ENCODE measurements at regions not wholly inside any gene's neighbourhood (a gene's known extent, or its start where the extent isn't known, plus 50 kb on each side); places are given as distances from the start of the nearest gene placed in this dataset.

GRCh38 chr20:57794600-57795341 lies 85.0 kb upstream of the PMEPA1 start:
- DNase-seq, result no peak

GRCh38 chr20:57794036-57794435 lies 84.2 kb upstream of the PMEPA1 start:
- no peak for DNase-seq

- DNase-seq, result no peak
Observed at GRCh38 chr20:57793421-57793820, 83.6 kb upstream of the PMEPA1 start.

GRCh38 chr20:57792386-57793080 lies 82.7 kb upstream of the PMEPA1 start:
- DNase-seq, result no peak

GRCh38 chr20:57791966-57792365 lies 82.2 kb upstream of the PMEPA1 start:
- DNase-seq, result no peak

- DNase-seq, result no peak
Observed at GRCh38 chr20:57791178-57791962, 81.6 kb upstream of the PMEPA1 start.

- DNase-seq, result no peak
Observed at GRCh38 chr20:57790176-57790575, 80.4 kb upstream of the PMEPA1 start.

GRCh38 chr20:57788936-57789613 lies 79.3 kb upstream of the PMEPA1 start:
- no peak for DNase-seq

- DNase-seq, result no peak
Observed at GRCh38 chr20:57787990-57788781, 78.4 kb upstream of the PMEPA1 start.

GRCh38 chr20:57787151-57787989 lies 77.6 kb upstream of the PMEPA1 start:
- no peak for DNase-seq

- no peak for DNase-seq
Observed at GRCh38 chr20:57786304-57786932, 76.6 kb upstream of the PMEPA1 start.

GRCh38 chr20:57785720-57786119 lies 75.9 kb upstream of the PMEPA1 start:
- DNase-seq, result no peak

GRCh38 chr20:57785061-57785460 lies 75.2 kb upstream of the PMEPA1 start:
- no peak for DNase-seq

GRCh38 chr20:57783956-57784837 lies 74.4 kb upstream of the PMEPA1 start:
- DNase-seq, result no peak

- DNase-seq, result no peak
Observed at GRCh38 chr20:57783196-57783595, 73.4 kb upstream of the PMEPA1 start.

- no peak for DNase-seq
Observed at GRCh38 chr20:57782631-57783041, 72.8 kb upstream of the PMEPA1 start.

GRCh38 chr20:57781901-57782300 lies 72.1 kb upstream of the PMEPA1 start:
- no peak for DNase-seq

- no peak for DNase-seq
Observed at GRCh38 chr20:57780906-57781305, 71.1 kb upstream of the PMEPA1 start.

- no peak for DNase-seq
Observed at GRCh38 chr20:57780398-57780797, 70.6 kb upstream of the PMEPA1 start.

Data from hematopoietic multipotent progenitor cell treated with erythropoietin and hydrocortisone succinate and interleukin-3 and kit ligand, for 6 days (in vitro differentiated cells).